Lung (tissue), 11 donors: ENCODE measurements at regions not wholly inside any gene's neighbourhood (a gene's known extent, or its start where the extent isn't known, plus 50 kb on each side); places are given as distances from the start of the nearest gene placed in this dataset.

Experiments used
- ATAC-seq: fragments of 200-7000 bp; cut with Tn5 transposase; one replicate; pipeline ENCODE4 v1.9.1; 2020; ENCODE audit warnings: moderate number of reproducible peaks; ENCODE audit not compliant: insufficient read depth, low FRiP score
- DNase-seq, 3 donors: peaks; one replicate each; pipeline ENCODE4 v3.0.0-alpha.2; 2013 to 2017
- H3K27ac ChIP-seq, 2 donors: one replicate each; pipeline ENCODE4 v1.5.1; 2013; ENCODE audit warnings: mild to moderate bottlenecking in 2 of 2, moderate library complexity in 2 of 2, control low read depth in 1 of 2, inconsistent platforms in 1 of 2, low read depth in 1 of 2, low read length in 1 of 2
- H3K27me3 ChIP-seq, 3 donors: one replicate each; pipeline ENCODE4 v1.5.1; 2013; ENCODE audit warnings: low read length in 2 of 3; ENCODE audit not compliant: control insufficient read depth in 3 of 3, insufficient read depth in 3 of 3
- H3K36me3 ChIP-seq, 4 donors: one replicate each; pipeline ENCODE4 v1.5.1; 2013; ENCODE audit warnings: low read length in 4 of 4, mild to moderate bottlenecking in 1 of 4, moderate library complexity in 1 of 4; ENCODE audit not compliant: control insufficient read depth in 4 of 4, insufficient read depth in 4 of 4
- H3K4me1 ChIP-seq, 5 donors: one replicate each; pipeline ENCODE4 v1.5.1; 2013; ENCODE audit warnings: low read length in 5 of 5, mild to moderate bottlenecking in 2 of 5, moderate library complexity in 1 of 5; ENCODE audit not compliant: control insufficient read depth in 5 of 5, insufficient read depth in 5 of 5
- H3K4me3 ChIP-seq: one replicate; pipeline ENCODE4 v1.5.1; 2013; ENCODE audit warnings: mild to moderate bottlenecking, control low read depth, moderate library complexity
- H3K9ac ChIP-seq, 2 donors: one replicate each; pipeline ENCODE4 v1.5.1; 2013; ENCODE audit warnings: low read length in 2 of 2, control low read depth in 1 of 2; ENCODE audit not compliant: insufficient read depth in 1 of 2
- H3K9me3 ChIP-seq, 4 donors: one replicate each; pipeline ENCODE4 v1.5.1; 2013; ENCODE audit warnings: low read length in 3 of 4, mild to moderate bottlenecking in 1 of 4, moderate library complexity in 1 of 4; ENCODE audit not compliant: control insufficient read depth in 4 of 4, insufficient read depth in 3 of 4
- WGBS, 2 donors: extraction: QIAGEN DNeasy Blood & Tissue Kit; methylation state at CpG; one replicate each; pipeline ENCODE4 v1.1.7; 2013; 5-methylcytosine and 5-hydroxymethylcytosine counted together
- TF ChIP-seq, protein P1 (sequence below): IDR thresholded peaks from 2 replicates; pipeline ENCODE4 v1.5.1; 2012; ENCODE audit warnings: mild to moderate bottlenecking; ENCODE audit errors: control extremely low read depth, extremely low read depth
- donor health status: control.
- donor health status: control.
- donor health status: Bipolar disorder and iron deficiency.
- donor health status: healthy.
- donor health status: DM: yes; HTN: yes; CAD: no.

DNA sequence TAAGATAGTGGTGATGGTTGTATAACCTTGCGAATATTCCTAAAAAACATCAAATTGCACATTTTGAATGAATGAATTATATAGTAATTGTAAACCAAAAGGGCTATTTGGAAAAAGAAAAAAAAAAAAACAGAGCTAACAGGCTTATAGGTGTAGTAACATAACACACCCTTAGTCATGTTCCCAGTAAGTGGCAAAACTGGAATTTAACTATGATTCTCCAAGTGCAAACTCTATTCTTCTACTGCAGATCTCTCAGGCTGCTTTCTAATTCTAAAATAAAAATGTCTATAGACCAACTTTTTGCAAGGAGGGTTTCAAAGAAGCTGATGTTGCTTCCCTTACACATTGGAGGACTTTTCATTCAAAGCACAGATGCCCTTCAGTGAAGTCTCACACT is 293.2 kb upstream of the MON1B start:
- Histone ChIP-seq H3K4me1 (no peaks in the 10 kb centered on the region), H3K9me3 (no peaks in the 10 kb centered on the region), H3K36me3 (no peaks in the 10 kb centered on the region), H3K9ac (no peak overlapping the region), H3K27me3 (no peaks in the 10 kb centered on the region), H3K27ac (no peak overlapping the region), H3K4me3 (no peak overlapping the region)
- ATAC-seq (no peak), DNase-seq (no peak)
- TF ChIP-seq, protein P1, sequence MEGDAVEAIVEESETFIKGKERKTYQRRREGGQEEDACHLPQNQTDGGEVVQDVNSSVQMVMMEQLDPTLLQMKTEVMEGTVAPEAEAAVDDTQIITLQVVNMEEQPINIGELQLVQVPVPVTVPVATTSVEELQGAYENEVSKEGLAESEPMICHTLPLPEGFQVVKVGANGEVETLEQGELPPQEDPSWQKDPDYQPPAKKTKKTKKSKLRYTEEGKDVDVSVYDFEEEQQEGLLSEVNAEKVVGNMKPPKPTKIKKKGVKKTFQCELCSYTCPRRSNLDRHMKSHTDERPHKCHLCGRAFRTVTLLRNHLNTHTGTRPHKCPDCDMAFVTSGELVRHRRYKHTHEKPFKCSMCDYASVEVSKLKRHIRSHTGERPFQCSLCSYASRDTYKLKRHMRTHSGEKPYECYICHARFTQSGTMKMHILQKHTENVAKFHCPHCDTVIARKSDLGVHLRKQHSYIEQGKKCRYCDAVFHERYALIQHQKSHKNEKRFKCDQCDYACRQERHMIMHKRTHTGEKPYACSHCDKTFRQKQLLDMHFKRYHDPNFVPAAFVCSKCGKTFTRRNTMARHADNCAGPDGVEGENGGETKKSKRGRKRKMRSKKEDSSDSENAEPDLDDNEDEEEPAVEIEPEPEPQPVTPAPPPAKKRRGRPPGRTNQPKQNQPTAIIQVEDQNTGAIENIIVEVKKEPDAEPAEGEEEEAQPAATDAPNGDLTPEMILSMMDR = no peak
- 89 to 98% methylated on average over 1 of the region's 1 CpG for WGBS, 2 donors

DNA sequence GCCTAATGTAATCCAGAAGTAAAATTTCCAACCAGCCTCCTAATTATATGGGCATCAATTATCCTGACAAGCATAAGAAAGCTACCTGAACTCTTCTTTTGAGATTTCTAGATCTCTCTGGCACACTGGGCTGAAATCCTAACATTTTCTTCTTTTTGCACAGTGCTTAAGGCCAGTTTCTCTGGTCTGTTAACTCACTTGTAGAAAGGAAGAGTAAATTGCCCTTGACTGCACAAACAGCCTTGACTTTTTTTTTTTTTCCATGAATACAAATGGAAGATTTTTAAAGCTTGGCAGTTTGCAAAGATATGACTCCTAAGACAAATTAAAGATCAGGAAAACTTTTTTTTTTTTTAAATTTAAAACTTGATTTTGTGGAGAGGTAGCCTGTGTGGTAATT is 291.2 kb upstream of the MON1B start:
- DNase-seq (no peak), ATAC-seq (no peak)
- no peak overlapping the region for H3K9ac ChIP-seq
- H3K27ac ChIP-seq = no peak overlapping the region
- no peaks in the 10 kb centered on the region for H3K27me3 ChIP-seq
- TF ChIP-seq, protein P1 = no peak
- no peaks in the 10 kb centered on the region for H3K4me1 ChIP-seq
- no peaks in the 10 kb centered on the region for H3K9me3 ChIP-seq
- H3K4me3 ChIP-seq = no peak overlapping the region
- H3K36me3 ChIP-seq = no peaks in the 10 kb centered on the region

DNA sequence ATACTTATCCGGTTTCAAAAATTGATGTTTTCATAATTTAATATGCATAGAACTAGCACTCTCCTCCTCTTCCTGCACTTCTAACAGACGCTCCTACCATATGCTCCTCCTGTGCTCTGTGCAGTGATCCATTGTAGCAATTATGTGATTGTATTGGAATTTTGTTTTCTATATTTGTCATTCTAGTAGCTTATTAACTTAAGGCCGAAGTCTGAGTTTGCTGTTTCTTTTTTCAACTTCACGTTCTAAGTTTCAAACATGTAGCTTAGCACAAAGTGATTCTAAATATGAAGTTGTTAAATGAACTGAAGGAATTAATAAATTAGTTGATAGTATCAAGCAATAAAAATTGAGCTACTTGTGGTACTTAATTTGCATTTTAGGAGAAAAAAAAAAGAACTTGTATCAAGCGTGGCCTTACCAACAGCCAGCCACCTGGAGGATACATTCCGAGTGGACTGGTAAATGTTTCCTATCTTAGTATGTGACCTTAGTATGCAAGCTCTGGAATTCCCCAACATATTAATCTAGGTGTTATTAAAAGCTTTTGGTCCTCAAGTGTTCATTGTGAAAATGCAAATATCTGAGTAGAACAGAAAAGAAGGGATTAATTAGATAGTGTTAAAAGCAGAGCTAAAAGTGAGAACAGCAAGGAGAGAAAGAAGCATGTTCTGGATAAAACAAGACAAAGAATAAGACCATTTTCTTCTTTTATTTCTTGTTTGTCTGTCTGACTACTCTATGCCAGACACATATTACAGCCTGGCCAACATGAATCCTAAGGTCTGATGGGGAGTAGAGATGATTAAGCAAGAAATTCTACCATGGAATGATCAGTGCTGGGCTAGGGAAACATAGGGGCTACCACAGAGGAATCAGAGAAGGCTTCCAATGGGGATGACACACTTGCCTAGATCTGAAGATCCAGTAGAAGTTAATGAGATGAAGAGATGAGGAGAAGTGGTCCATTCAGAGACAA is 290.4 kb upstream of the MON1B start:
- Histone ChIP-seq H3K4me3 (no peak overlapping the region), H3K27ac (no peak overlapping the region), H3K9me3 (no peaks in the 10 kb centered on the region), H3K36me3 (no peaks in the 10 kb centered on the region), H3K27me3 (no peaks in the 10 kb centered on the region), H3K9ac (no peak overlapping the region), H3K4me1 (no peaks in the 10 kb centered on the region)
- no peak for ATAC-seq
- DNase-seq = no peak
- TF ChIP-seq, protein P1 = no peak
- WGBS, 2 donors = 79 to 81% methylated on average over 6 of the region's 6 CpGs
